Stimulated activated CD4-positive, alpha-beta T cell treated with anti-CD3 and anti-CD28 coated beads, Interleukin-1b, Interleukin-23, amount 100 ng/mL, for 1 hour (primary cell): ENCODE measurements at regions not wholly inside any gene's neighbourhood (a gene's known extent, or its start where the extent isn't known, plus 50 kb on each side); places are given as distances from the start of the nearest gene placed in this dataset.
"Not testable (repeated sequence)": the region's sequence is repeated elsewhere in the genome, so short reads cannot be mapped to it uniquely, and the experiment has no call there.

Experiments used
- DNase-seq, 2 donors: peaks; one replicate each; pipeline ENCODE4 v3.0.0-alpha.2; 2020; ENCODE audit warnings: low read depth in 2 of 2

DNA sequence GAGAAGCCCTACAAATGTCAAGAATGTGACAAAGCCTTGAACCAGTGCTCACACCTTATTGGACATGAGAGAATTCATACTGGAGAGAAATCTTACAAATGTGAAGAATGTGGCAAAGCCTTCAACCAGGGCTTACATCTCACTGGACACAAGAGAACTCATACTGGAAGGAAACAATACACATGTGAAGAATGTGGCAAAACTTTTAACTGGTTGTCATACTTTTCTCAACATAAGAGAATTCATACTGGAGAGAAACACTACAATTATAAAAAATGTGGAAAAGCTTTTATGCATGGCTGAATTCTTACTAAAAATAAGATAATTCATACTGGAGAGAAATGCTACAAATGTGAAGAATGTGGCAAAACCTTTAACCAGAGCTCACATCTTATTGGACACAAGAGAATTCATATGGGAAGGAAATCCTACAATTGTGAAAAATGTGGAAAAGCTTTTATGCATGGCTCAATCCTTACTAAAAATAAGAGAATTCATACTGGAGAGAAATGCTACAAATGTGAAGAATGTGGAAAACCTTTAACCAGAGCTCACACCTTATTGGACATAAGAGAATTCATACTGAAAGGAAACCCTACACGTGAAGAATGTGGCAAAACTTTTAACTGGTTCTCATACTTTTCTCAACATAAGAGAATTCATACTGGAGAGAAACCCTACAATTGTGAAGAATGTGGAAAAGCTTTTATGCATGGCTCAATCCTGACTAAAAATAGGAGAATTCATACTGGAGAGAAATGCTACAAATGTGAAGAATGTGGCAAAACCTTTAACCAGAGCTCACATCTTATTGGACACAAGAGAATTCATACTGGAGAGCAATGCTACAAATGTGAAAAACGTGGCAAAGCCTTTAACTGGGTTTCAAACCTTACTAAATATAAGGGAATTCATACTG lies 350.6 kb upstream of the NUPR2 start:
- DNase-seq, result not testable (repeated sequence)

- no peak for DNase-seq
These were observed 333.5 kb upstream of the NUPR2 start for GRCh38 chr7:56449762-56450161.

DNA sequence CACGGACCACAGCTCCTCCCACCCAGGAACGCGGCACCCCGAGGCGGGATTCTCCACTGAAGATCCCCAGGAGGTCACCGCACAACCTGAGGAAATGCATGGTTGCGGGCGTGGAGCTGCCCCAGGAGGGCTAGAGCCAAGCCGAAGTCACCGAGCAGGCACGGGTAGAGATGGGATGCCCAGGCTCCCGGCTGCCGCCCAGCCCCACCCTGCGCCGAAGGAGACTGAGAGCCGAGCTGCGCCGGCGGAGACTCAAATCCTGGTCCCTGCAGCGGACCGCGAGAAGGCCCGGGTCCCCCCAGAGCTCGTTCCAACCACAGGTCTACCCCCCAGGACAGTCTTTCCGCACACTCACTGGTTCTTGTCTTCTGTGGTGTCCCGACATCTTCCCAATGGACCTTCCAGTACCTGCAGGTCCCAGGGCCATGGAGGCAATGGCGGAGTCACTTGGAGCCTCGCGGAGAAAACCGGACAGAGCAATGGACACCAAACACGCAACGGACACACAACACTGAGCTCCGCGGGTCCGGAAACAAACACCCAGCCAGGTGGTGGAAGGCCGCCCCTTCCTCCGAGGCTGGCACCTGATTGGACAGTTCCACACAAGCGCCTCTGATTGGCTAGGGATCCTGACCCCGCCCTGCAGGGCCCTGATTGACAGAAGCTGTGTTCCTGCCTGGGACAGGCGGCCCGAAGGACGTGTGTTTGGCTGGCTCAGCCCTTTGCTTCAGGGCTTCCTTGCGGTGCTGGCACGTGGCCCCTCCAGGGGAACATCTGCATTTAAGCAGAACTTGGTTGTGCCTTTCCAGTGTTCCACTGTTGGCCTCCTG lies 331.9 kb upstream of the NUPR2 start:
- no peak for DNase-seq

GRCh38 chr7:56420528-56420927 lies 304.3 kb upstream of the NUPR2 start:
- not testable (repeated sequence) for DNase-seq

DNA sequence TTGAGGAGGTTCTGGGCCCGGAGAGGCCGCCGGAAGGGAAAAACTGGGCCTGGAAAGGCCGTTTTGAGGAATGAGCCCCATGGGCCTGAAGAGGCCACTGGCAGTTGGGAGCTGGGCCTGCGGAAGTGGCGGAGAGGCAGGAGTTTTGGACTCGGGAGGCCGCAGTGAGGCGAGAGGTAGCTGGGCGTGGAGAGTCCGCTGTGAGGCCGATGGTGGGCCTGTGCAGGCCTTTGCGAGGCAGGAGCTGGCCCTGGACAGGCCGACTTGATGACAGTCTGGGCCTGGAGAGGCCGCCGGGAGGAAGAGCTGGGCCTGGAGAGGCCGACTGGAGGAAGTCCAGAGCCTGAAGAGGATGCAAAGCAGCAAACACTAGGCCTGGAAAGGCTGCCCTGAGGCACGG lies 259.0 kb upstream of the NUPR2 start:
- DNase-seq, result no peak

- DNase-seq, result not testable (repeated sequence)
These were observed 258.4 kb upstream of the NUPR2 start for GRCh38 chr7:56374666-56375065.

GRCh38 chr7:56373314-56373713 lies 257.1 kb upstream of the NUPR2 start:
- DNase-seq, result peak in 1 of 2 donors; percentile 57

DNA sequence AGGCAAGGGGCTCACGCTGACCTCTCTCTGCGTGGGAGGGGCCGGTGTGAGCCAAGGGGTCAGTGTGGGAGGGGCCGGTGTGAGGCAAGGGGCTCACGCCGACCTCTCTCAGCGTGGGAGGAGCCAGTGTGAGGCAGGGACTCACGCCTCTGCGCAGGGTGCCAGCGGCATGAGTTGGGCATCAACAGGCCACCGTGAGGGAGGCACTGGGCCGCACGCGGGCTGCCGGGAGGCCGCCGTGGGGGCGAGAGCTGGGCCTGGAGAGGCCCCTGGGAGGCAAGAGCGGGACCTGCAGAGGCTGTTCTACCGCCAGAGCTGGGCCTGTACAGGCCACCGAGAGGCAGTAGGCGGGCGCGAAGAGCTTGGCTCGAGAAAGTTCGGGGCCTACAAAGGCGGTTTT lies 255.6 kb upstream of the NUPR2 start:
- peak in 1 of 2 donors; percentile 22 for DNase-seq

GRCh38 chr7:56370208-56370872 lies 254.1 kb upstream of the NUPR2 start:
- DNase-seq, result not testable (repeated sequence)

GRCh38 chr7:56367914-56368313 lies 251.7 kb upstream of the NUPR2 start:
- not testable (repeated sequence) for DNase-seq

GRCh38 chr7:56367411-56367810 lies 251.2 kb upstream of the NUPR2 start:
- peak in 1 of 2 donors; percentile 3 for DNase-seq

- DNase-seq, result not testable (repeated sequence)
These were observed 250.5 kb upstream of the NUPR2 start for GRCh38 chr7:56366701-56367100.

DNA sequence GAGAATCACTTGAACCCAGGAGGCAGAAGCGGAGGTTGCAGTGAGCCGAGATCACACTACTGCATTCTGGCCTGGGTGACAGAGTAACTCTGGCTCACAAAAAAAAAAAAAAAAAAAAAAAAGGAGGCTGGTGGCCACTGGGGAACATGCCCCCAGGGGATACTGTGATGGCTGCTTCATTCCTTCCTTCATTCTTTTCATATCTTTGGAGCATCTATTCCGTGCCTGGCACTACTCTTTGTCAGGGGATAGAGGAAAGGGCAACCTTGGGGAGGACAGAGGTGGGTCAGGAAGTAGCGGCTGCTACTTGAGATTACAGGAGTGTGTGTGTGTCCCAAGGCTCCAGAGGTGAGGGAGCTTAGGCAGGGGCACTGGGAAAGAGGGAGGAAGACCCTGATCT lies 236.4 kb upstream of the NUPR2 start:
- not testable (repeated sequence) for DNase-seq

GRCh38 chr7:56351181-56351580 lies 235.0 kb upstream of the NUPR2 start:
- not testable (repeated sequence) for DNase-seq

GRCh38 chr7:56348311-56348710 lies 232.1 kb upstream of the NUPR2 start:
- DNase-seq, result not testable (repeated sequence)

DNA sequence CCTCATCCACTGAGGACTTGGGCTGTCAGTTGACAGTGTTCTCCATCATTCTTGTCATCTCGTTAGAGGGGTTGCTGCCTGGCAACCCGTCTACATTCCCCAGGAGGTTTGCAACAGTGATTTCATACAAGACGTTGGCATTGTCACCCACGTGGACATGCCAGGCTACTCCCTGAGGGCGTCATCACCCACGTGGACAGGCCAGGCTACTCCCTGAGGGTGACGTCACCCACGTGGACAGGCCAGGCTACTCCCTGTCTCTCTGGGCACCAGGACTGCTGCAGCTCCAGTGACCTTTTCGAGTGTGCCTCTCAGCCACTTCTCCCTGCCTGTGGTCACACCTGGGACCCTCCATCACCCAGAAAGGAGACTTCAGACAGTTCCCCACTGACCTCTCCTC lies 212.1 kb upstream of the NUPR2 start:
- not testable (repeated sequence) for DNase-seq

DNA sequence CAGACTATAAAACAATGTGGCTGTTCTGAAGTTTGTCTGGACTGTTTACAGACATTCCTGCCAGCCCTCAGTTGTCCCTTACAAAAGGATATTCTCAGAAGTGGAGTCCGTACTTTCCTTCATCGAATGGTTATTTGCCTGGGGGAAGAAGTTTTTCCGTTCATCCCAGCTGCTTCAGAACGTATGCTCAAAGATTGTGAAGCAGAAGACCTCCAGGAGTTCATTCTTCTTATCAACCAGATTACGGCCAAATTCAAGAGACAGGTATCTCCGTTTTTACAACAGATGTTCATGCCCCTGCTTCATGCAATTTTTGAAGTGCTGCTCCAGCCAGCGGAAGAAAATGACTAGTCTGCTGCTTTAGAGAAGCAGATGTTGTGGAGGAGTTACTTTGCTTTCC lies 174.3 kb upstream of the NUPR2 start:
- no peak for DNase-seq

DNA sequence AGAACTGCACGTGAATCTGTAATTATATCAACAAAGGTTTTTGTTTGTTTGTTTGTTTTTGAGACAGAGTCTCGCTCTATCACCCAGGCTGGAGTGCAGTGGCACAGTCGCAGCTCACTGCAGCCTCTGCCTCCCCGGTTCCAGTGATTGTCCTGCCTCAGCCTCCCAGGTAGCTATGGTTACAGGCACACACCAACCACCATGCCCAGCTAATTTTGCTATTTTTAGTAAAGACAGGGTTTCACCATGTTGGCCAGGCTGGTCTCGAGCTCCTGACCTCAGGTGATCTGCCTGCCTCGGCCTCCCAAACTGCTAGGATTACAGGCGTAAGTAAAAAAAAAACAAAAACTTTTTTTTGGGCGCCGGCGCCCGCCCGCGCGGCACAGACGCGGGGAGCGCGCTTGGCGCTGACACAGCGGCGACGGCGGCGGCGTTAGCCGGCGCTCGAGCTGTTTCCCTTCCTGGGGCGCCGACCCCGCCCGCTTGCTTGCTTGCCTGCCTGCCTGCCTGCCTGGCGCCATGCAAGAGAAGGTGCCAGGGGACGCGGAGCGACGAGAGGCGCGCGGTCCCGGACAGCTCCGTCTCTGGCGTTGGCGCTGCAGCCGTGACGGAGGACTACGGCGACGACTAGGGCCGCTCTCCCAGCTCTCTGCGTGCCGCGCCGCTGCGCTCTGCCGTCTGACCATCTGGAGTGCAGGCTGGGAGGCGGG lies 171.4 kb upstream of the NUPR2 start:
- no peak for DNase-seq

- DNase-seq, result no peak
These were observed 139.9 kb upstream of the NUPR2 start for GRCh38 chr7:56256108-56256507.

DNA sequence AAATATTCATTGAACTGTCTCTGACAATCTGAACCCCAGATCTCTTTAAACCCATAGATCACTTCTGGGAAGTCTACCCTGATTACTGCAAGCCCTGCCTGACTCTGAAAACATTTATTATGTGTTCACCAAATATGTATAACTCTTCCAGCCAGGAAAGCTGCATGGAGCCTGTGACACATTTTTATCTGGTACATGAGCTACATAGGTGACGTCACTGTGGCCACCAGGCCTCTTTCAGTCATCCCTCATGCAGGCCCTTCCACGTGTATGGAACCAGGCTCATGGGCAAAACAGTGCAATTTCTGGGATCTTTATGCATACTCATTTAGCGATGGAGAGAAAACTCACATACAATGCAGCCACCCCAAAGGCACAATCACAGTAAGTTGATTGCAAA lies 133.9 kb upstream of the NUPR2 start:
- DNase-seq, result no peak

GRCh38 chr7:56229631-56230030 lies 113.4 kb upstream of the NUPR2 start:
- DNase-seq, result no peak
